Caki2 (cell line): ENCODE measurements at regions not wholly inside any gene's neighbourhood (a gene's known extent, or its start where the extent isn't known, plus 50 kb on each side); places are given as distances from the start of the nearest gene placed in this dataset.

Experiments
- DNase-seq: peaks from one replicate; pipeline ENCODE4 v3.0.0-alpha.2; 2015; ENCODE audit warnings: low read depth
- in situ Hi-C: cut with HindIII; loops from 2 replicates; pipeline ENCODE4 v1.10.0; 2016; ENCODE audit warnings: low sequenced_read_pairs, low pct_unique_long_range_greater_than_20kb, mixed read lengths

GRCh38 chr13:80145171-80145690 is 195.7 kb downstream of the SPRY2 start:
- in situ Hi-C loops, result no loop called here
- DNase-seq, result no peak

- in situ Hi-C loops, result no loop called here
- DNase-seq, result no peak
Measured at GRCh38 chr13:80144493-80144892, 196.4 kb downstream of the SPRY2 start.

DNA sequence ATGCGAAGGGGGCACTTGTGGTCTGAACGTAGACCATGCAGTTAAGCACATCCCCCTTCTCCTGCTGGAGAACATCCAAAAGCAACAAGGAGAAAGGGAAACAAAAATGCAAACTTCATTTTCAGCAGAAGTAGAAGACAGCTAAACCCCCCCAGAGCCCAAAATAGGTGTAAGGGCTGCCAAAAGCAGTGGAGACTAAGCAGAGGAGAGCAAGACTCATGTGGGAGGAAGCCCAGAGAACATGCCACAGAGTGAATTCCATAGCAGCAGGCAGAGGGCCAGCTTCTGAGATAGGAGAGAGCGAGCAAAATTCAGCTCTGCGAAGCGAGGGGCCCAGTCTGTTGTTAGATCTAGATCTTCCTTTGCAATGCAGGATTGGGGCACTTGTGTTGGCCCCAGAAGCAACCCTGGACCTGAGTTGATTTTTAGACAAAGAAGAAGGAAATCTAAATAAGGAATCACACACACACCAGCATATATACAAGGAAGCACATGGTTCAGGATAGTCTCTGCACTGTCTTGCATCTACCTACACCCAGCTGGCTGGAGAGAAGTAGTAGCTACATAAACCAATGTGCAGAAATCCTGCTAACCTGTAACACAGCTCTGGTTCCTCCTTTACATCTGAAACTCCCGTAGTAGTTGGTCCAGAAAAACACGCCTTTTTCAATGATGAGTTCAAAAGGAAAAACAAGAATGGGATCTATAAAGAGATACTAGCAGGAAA is 199.6 kb downstream of the SPRY2 start:
- DNase-seq, result no peak
- in situ Hi-C loops, result no loop called here

DNA sequence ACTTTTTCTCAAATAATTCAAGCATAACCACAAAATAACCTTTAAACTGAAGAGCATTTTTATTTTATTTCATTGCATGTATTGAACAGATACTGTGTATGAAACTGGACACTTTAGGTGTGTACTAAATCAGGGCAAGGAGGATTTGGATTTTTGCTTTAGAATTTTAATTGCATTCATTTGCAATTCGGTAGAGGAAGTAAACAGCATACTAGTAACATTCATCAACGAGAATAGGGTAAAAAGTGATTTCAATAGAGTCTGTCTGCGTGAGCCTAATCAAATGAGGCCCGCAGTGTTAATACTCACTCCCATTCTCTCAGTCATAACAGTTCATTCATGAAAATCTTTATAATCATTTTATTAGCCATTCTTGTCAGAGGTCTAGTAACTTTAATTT is 200.2 kb downstream of the SPRY2 start:
- DNase-seq, result no peak
- in situ Hi-C loops, result no loop called here

- DNase-seq, result no peak
- in situ Hi-C loops, result no loop called here
Measured at GRCh38 chr13:80139196-80139595, 201.7 kb downstream of the SPRY2 start.

DNA sequence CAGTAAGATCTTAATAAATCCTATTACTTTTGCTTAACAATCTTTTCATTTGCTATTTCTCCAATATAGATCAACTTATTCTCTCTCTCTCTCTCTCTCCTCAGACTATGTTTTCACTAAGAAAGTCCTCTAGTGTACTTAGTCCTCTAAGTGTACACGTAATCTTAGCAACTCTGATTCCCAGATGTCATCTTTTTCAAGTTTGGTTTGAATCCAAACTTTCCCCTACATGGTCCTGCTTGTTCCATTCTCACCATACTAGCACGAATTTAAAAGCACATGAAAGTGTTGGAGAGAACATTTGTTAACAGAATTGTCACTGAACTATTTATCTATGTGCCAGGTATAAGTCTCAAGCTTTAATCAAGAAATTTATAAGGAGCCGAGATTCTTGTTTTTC is 202.9 kb downstream of the SPRY2 start:
- in situ Hi-C loops, result no loop called here
- DNase-seq, result no peak

DNA sequence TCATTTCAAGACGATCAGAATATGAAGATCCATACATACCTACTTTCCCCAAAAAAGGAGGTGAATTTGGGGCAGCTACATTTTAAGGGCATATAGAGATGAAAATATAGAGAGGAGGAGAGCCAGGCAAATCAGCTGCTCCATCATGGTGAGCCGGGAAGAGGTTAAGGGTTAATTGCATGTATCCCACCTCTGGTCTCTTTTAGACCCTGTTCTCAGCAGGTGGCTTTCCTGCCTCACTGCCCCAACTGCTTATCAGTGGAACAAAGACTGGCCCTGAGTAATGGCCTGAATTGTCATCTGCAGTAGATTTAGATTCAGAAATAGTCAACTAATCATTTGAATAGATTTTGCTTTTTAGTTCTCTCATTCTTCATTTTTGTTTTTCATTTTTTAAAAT is 206.6 kb downstream of the SPRY2 start:
- in situ Hi-C loops, result no loop called here

GRCh38 chr13:80133631-80134261 is 207.2 kb downstream of the SPRY2 start:
- no peak for DNase-seq
- in situ Hi-C loops, result no loop called here

More for the DNA sequence above, 206.6 kb downstream of the SPRY2 start:
- no peak for DNase-seq

DNA sequence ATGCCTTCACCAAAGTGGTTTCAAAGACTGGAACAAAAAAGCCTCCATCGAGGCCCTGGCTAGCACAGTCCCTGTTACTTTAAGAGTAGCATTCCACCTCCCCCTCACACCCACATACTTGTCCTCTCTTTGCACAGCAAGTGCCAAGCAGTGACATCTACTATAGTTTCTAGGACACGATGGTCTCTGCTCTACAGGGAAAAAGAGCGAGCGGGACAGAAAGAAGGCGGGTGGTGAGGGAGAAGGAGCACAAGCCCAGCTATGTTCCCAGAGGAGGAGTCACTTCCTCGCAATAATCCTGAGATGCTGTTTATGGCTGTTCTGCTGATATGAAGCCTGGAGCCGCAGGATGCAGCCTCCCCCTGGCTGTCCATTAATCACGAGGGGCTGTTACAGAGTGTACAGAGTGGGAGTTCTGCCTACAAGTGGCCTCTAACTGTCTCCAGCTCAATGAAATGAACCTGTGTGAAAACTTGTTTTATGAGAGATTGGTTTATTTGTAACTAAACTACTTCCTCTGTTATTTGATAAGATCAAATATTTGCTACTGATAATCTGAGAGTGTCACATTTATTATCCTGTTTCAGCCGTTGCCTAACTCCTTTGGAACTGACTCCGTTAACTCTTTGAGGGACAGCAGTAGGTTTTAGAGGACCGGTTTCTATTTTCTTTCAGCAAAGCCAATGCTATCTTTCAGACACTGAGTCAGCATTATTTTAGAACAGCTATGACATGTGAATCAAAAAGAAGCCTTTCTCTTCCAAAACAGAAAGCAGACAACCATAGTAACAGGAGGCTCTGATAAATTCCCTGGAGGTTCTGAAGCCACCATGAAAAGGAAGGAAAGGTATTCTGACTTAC is 208.0 kb downstream of the SPRY2 start:
- DNase-seq, result peak; percentile 13
- in situ Hi-C loops, result no loop called here

DNA sequence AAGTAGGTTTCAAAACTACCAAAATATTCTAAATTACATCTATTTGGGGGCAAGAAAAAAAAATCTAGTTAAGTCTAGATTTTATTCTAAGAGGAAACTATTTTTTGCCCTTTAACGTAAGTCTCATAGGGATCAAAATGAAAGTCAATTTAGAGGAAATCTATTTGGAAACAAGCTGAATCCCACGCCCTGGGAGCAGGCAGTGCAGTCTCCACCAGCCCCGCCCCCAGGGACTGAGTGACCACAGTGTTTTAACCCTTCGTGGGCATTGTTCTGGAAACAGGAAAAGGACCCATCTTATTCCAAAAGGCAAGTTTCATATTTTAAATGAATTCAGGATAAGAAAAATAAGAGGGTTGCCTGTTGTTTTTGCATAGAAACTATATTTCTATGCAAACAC is 209.7 kb downstream of the SPRY2 start:
- no peak for DNase-seq
- in situ Hi-C loops, result no loop called here

GRCh38 chr13:80126389-80127068 is 214.4 kb downstream of the SPRY2 start:
- DNase-seq, result no peak
- in situ Hi-C loops, result no loop called here

DNA sequence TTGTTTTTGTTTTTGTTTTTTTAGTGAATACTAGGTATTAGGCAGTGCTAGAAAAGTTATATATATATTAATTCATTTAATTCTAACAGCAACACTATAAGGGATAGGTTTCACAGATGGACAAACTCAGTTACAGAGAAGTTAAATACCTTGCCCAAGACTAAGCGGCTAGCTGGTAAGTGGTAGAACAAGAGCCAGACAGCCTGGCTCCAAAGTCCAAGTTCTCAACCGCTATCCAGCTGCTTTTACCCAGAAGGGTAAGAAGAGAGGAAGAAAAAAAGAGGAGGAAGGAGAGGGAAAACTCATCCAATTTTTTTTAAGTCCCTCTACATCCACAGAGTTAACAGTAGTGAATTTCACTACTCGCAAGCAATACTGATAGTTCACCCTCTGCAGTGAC is 217.0 kb downstream of the SPRY2 start:
- no peak for DNase-seq
- in situ Hi-C loops, result no loop called here

GRCh38 chr13:80121038-80121437 is 219.9 kb downstream of the SPRY2 start:
- no peak for DNase-seq

DNA sequence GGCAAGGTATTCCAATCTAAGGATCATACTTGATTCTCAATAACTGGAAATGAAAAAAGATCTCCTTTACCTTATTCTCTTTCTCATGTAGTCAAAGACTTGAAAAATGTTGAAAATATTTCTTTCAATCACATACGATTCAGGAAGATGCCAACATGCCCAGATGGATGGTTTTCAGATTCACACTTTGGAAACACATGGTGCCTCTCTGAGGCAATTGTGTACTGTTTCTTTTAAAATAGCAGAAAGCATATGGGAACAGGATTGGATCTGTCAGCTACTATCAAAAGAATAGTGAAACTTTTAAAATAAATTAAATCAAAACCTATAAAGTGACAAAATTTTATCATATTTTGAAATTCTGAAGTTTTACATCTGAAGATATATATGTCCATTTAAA is 222.4 kb downstream of the SPRY2 start:
- in situ Hi-C loops, result no loop called here
- DNase-seq, result no peak

More at GRCh38 chr13:80121038-80121437, 219.9 kb downstream of the SPRY2 start:
- in situ Hi-C loops, result no loop called here

DNA sequence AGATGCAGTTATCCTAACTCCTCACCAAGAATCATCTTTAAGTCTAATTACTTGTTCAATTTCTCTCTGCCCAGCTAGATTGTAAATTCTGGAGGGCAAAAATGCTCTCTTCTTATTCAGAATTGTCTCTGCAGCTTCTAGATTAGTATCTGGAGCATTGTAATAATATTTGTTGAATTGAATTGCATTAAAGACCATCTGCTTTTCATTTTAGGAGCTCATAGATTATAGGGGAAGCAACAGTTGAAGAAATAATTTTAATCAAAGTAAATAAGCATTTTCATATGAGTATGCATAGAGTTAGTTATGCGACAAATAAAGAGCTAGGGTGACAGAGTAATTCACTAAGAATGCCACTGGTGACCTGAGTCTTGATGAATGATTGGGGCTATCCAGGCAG is 222.8 kb downstream of the SPRY2 start:
- in situ Hi-C loops, result no loop called here
- no peak for DNase-seq

GRCh38 chr13:80117515-80117914 is 223.4 kb downstream of the SPRY2 start:
- in situ Hi-C loops, result no loop called here
- DNase-seq, result no peak

DNA sequence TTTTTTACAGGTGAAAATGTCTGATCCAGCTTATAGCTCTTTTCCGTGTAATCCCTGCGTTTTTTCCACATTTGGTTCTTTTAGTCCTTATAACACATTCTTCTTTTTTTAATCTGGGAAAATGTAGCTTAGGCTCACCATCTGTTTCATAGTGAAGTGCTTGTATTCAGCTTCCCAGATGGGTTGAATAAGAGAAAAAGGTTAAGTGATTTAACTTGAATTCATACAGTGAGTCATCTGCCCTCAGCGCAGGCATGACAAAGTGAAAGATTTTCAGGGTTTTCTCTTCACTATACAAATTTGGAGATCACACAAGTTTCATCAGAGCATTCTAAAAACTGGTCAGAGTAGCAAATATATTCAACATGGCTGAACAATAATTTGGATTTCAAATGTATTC is 224.8 kb downstream of the SPRY2 start:
- no peak for DNase-seq
- in situ Hi-C loops, result no loop called here

GRCh38 chr13:80115616-80116015 is 225.3 kb downstream of the SPRY2 start:
- no peak for DNase-seq
- in situ Hi-C loops, result no loop called here
